Epithelial cell of esophagus (primary cell): ENCODE measurements at regions not wholly inside any gene's neighbourhood (a gene's known extent, or its start where the extent isn't known, plus 50 kb on each side); places are given as distances from the start of the nearest gene placed in this dataset.

Experiments
- DNase-seq: peaks from one replicate; pipeline ENCODE4 v3.0.0; 2010; ENCODE audit warnings: low read depth
- H3K4me3 ChIP-seq: 2 replicates; pipeline ENCODE4 v1.5.1; 2011; ENCODE audit warnings: mild to moderate bottlenecking, low read length, control low read depth
- TF ChIP-seq, protein P1 (sequence below): IDR thresholded peaks from 2 replicates; pipeline ENCODE4 v1.5.1; 2011; ENCODE audit warnings: low read depth, mild to moderate bottlenecking, low read length, control low read depth, inconsistent platforms; ENCODE audit not compliant: insufficient read depth; ENCODE audit errors: missing control alignments

DNA sequence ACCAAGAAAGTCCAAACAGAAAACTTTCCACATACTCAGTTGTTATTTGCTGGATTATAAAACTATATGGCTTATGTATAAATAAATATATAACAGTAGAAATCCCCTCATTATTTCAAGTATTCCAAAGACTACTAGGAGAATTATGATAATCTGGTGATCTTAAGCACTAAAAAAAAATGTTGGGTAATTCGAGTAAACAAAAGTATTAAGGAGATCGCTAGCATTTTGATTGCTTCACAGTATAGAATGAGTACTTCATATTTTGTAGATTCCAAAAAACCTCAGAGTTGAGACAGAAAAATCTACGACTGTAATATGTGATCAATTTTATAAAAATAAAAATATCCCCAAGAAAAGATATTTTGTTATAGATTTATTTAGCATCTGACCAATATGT, 236.4 kb upstream of the TENT5A start:
- TF ChIP-seq, protein P1, sequence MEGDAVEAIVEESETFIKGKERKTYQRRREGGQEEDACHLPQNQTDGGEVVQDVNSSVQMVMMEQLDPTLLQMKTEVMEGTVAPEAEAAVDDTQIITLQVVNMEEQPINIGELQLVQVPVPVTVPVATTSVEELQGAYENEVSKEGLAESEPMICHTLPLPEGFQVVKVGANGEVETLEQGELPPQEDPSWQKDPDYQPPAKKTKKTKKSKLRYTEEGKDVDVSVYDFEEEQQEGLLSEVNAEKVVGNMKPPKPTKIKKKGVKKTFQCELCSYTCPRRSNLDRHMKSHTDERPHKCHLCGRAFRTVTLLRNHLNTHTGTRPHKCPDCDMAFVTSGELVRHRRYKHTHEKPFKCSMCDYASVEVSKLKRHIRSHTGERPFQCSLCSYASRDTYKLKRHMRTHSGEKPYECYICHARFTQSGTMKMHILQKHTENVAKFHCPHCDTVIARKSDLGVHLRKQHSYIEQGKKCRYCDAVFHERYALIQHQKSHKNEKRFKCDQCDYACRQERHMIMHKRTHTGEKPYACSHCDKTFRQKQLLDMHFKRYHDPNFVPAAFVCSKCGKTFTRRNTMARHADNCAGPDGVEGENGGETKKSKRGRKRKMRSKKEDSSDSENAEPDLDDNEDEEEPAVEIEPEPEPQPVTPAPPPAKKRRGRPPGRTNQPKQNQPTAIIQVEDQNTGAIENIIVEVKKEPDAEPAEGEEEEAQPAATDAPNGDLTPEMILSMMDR, result no peak
- H3K4me3 ChIP-seq, result no peak overlapping the region
- DNase-seq, result no peak

DNA sequence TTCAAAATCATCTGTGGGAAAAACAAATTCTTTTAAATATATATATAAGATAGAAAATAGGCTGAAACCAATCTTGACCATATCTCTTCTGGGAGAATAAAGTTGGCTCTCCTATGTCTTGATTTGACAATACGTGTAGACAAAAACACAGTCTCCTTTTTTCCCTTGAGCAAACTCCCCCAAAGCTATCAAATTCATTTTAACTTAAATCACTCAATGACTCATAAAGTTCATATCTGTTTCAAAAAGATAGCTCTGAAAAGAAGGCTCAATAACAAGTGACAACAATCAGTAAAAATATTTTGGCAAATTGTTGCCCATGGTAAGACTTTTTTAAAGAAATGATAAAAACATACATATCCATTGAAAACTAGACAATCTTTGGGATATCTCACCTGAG, 236.0 kb upstream of the TENT5A start:
- H3K4me3 ChIP-seq, result no peak overlapping the region
- TF ChIP-seq, protein P1, result no peak
- no peak for DNase-seq

DNA sequence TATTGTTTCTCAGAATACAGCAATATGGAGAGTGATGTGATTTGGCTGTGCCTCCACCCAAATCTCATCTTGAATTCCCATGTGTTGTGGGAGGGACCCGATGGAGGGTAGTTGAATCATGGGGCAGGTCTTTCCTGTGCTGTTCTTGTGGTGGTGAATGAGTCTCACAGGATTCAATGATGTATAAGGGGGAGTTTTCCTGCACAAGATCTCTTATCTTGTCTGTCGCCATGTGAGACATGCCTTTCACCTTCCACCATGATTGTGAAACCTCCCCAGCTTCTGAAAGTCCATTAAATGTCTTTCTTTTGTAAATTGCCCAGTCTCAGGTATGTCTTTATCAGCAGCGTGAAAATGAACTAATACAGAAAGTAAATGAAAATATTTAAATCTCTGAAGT, 234.8 kb upstream of the TENT5A start:
- TF ChIP-seq, protein P1, result no peak
- no peak for DNase-seq
- no peak overlapping the region for H3K4me3 ChIP-seq

DNA sequence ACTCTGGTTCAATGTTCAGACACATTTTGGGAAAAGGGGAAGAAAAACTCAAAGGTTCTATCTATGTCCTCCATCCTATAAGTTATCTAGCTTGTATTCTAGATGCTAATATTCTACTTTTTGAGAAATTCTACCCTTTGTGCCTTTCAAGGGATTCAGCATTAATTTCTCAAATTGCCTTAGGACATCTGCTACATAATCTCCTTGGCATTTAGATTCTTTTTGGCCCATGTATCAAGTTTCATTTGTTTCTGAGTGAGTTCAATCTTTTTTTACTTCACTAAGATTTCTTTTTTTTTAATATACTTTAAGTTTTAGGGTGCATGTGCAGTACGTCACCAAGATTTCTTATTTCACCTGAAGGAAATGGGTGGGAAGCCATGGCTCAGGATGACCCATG, 232.7 kb upstream of the TENT5A start:
- no peak for DNase-seq
- no peak overlapping the region for H3K4me3 ChIP-seq
- TF ChIP-seq, protein P1, result no peak

DNA sequence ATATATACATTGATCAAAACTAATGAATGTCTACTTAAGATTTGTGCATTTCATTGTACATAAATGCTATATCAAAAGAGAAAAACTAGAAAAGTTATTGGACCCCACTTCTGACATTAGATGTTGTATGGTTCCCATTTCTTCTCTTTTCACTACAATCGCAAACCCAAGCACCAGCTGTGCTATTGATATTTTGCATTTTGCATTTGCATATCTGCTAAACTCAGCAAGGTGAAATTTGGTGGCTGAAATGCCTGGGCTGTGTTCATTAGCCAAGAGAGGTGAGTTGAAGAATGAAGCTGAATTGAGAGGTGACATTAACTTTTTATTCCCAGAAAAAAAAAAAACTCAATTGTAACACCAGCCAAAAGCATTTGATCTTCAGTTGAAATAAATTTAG, 232.1 kb upstream of the TENT5A start:
- no peak for DNase-seq
- H3K4me3 ChIP-seq, result no peak overlapping the region
- TF ChIP-seq, protein P1, result no peak

DNA sequence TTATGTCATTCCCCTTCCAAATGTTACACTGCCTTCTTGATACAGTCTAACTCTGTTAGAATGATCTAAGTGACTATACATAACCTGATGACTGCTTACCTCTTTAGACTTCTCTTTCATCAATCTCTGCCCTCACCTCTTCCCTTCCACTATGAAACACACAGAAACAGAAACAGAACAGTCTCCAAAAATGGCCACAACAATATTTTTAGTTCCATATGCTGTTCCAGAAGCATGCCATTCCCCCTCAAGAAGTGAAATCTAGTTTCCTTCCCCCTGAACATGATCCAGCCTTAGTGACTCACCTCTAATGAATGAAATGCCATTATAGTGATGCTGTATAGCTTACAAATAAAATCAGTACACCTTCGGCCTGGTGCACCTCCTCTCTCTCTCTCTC, 229.3 kb upstream of the TENT5A start:
- TF ChIP-seq, protein P1, result no peak
- peak; percentile 70 for DNase-seq

DNA sequence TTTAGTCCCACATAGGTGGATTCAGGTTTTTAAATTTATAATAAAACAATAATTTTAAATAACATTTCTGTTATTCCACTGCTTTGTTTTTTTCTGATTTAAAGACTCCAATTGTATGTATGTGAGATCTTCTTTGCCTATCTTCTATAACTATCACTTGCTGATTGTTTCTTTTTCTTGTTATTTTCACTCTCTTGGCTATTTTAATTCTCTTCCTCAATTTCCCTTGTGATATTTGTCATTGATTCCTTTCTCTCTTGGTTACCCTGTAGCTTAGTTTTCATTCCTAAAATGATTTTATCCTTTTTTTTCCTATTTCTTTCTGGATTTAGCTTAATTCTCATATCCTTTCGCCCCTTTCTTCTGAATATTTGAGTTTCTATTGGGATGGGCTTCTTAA, 227.3 kb upstream of the TENT5A start:
- TF ChIP-seq, protein P1, result no peak
- no peak for DNase-seq
- no peak overlapping the region for H3K4me3 ChIP-seq

More for the DNA sequence above, 229.3 kb upstream of the TENT5A start:
- no peak overlapping the region for H3K4me3 ChIP-seq
